Thoracic aorta (tissue), 2 donors: ENCODE measurements at regions not wholly inside any gene's neighbourhood (a gene's known extent, or its start where the extent isn't known, plus 50 kb on each side); places are given as distances from the start of the nearest gene placed in this dataset.

ENCODE experiments used
- ATAC-seq: fragments of 150-250 bp; one replicate; pipeline ENCODE4 v1.8.0; 2017; ENCODE audit warnings: low read depth; ENCODE audit not compliant: insufficient number of reproducible peaks, low FRiP score
- DNase-seq: peaks from one replicate; pipeline ENCODE4 v3.0.0-alpha.2; 2020; ENCODE audit warnings: low spot score
- H3K27ac ChIP-seq, 2 donors: fragments of 200-600 bp; sonication (generic); 1 replicate in 1 of 2; 2 replicates in 1 of 2; pipeline ENCODE4 v1.5.1; 2016; ENCODE audit warnings: mild to moderate bottlenecking in 2 of 2, moderate library complexity in 2 of 2
- H3K27me3 ChIP-seq: fragments of 200-600 bp; sonication (generic); replicated peaks from 2 replicates; pipeline ENCODE4 v1.6.0; 2016; ENCODE audit warnings: mild to moderate bottlenecking; ENCODE audit not compliant: insufficient read depth
- H3K36me3 ChIP-seq: fragments of 200-600 bp; sonication (generic); one replicate; pipeline ENCODE4 v1.5.1; 2016
- H3K4me1 ChIP-seq, 2 donors: fragments of 200-600 bp; sonication (generic); 1 replicate in 1 of 2; 2 replicates in 1 of 2; pipeline versions ENCODE4 v1.5.1 to v1.6.0; 2016; ENCODE audit warnings: low read depth in 2 of 2, mild to moderate bottlenecking in 1 of 2; ENCODE audit not compliant: control insufficient read depth in 1 of 2
- H3K4me3 ChIP-seq: fragments of 200-600 bp; sonication (generic); 2 replicates; pipeline ENCODE4 v1.5.1; 2016; ENCODE audit warnings: mild to moderate bottlenecking
- H3K9me3 ChIP-seq: fragments of 200-600 bp; sonication (generic); 2 replicates; pipeline ENCODE4 v1.5.1; 2016
- CTCF ChIP-seq: fragments of 200-600 bp; sonication (generic); IDR thresholded peaks from one replicate; pipeline ENCODE4 v1.5.1; 2019; ENCODE audit warnings: antibody characterized with exemption

GRCh38 chr1:221926441-221926840 lies 184.6 kb upstream of the DUSP10 start:
- ATAC-seq, result no peak
- Histone ChIP-seq H3K36me3 (no peaks in the 10 kb centered on the region), H3K27ac (no peak overlapping the region), H3K9me3 (no peaks in the 10 kb centered on the region), H3K27me3 (no peaks in the 10 kb centered on the region), H3K4me1 (no peaks in the 10 kb centered on the region), H3K4me3 (no peak overlapping the region)
- TF ChIP-seq CTCF, result no peak
- DNase-seq, result no peak

GRCh38 chr1:221925947-221926346 lies 184.1 kb upstream of the DUSP10 start:
- TF ChIP-seq CTCF, result no peak
- no peak for DNase-seq
- Histone ChIP-seq H3K27me3 (no peaks in the 10 kb centered on the region), H3K27ac (no peak overlapping the region), H3K4me1 (no peaks in the 10 kb centered on the region), H3K9me3 (no peaks in the 10 kb centered on the region), H3K36me3 (no peaks in the 10 kb centered on the region), H3K4me3 (no peak overlapping the region)
- no peak for ATAC-seq

- Histone ChIP-seq H3K27me3 (no peaks in the 10 kb centered on the region), H3K36me3 (no peaks in the 10 kb centered on the region), H3K4me3 (no peak overlapping the region), H3K4me1 (no peaks in the 10 kb centered on the region), H3K9me3 (no peaks in the 10 kb centered on the region), H3K27ac (no peak overlapping the region)
- DNase-seq (no peak), ATAC-seq (no peak)
- no peak for TF ChIP-seq CTCF
These were observed 182.2 kb upstream of the DUSP10 start for GRCh38 chr1:221923929-221924598.

- Histone ChIP-seq H3K36me3 (no peaks in the 10 kb centered on the region), H3K9me3 (no peaks in the 10 kb centered on the region), H3K27ac (no peak overlapping the region), H3K4me1 (no peaks in the 10 kb centered on the region), H3K4me3 (no peak overlapping the region), H3K27me3 (no peaks in the 10 kb centered on the region)
- TF ChIP-seq CTCF, result no peak
- no peak for ATAC-seq
- no peak for DNase-seq
These were observed 180.0 kb upstream of the DUSP10 start for GRCh38 chr1:221921936-221922335.

GRCh38 chr1:221919743-221920142 lies 177.9 kb upstream of the DUSP10 start:
- H3K4me3 ChIP-seq, result no peak overlapping the region
- ATAC-seq (no peak), DNase-seq (no peak)
- no peaks in the 10 kb centered on the region for H3K4me1 ChIP-seq
- no peaks in the 10 kb centered on the region for H3K27me3 ChIP-seq
- TF ChIP-seq CTCF, result no peak
- H3K9me3 ChIP-seq, result no peaks in the 10 kb centered on the region
- H3K36me3 ChIP-seq, result no peaks in the 10 kb centered on the region
- H3K27ac ChIP-seq, result no peak overlapping the region
